UCSD-AML1 (cell line): ENCODE measurements at regions not wholly inside any gene's neighbourhood (a gene's known extent, or its start where the extent isn't known, plus 50 kb on each side); places are given as distances from the start of the nearest gene placed in this dataset.
"Not testable (repeated sequence)": the region's sequence is repeated elsewhere in the genome, so short reads cannot be mapped to it uniquely, and the experiment has no call there.

Experiments
- DNase-seq: peaks from one replicate; lab custom pipeline; 2025; ENCODE audit not compliant: unreplicated experiment; lab: John Stamatoyannopoulos, UW

DNA sequence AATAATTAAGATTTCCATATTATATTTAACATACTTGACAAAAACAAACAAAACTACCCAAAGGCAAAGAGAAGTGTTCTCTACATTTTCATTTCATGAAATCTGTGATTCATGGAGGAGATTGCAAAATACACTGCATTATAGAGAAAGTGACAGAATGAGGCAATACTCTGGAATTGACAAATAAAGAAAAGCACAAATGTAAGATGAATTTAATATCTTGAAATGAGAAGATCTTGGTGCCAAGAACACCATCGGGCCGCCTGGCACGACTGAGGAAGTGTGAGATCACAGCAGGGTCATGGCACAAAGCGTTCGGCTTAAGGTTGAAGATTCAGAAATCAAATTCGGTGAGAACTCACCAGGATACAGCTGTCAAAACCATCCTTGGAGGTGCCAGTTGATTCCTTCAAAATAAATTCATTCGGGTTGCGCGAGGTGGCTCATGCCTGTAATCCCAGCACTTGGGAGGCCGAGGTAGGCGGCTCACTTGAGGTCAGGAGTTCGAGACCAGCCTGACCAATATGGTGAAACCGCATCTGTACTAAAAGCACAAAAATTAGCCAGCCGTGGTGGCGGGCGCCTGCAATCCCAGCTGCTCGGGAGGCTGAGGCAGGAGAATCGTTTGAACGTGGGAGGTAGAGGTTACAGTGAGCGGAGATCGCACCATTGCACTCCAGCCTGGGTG lies 174.0 kb upstream of the PFKP start:
- DNase-seq: no peak

DNA sequence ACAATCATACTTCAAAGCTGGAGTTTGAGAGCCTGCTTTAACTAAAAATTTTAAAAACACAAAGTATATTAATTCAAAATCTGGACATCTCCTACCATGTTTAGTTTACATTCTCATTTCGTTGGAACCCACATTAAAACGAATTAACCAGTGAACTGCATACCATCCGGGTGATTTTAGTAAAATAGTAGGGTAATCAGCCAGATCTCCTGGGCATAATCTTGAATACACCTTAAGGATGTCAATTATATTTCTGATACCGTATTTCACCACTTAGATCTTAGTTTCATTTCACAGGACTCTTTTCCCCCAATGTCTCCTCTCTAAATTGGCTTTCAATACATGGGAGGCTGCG lies 175.6 kb upstream of the PFKP start:
- no peak for DNase-seq

DNA sequence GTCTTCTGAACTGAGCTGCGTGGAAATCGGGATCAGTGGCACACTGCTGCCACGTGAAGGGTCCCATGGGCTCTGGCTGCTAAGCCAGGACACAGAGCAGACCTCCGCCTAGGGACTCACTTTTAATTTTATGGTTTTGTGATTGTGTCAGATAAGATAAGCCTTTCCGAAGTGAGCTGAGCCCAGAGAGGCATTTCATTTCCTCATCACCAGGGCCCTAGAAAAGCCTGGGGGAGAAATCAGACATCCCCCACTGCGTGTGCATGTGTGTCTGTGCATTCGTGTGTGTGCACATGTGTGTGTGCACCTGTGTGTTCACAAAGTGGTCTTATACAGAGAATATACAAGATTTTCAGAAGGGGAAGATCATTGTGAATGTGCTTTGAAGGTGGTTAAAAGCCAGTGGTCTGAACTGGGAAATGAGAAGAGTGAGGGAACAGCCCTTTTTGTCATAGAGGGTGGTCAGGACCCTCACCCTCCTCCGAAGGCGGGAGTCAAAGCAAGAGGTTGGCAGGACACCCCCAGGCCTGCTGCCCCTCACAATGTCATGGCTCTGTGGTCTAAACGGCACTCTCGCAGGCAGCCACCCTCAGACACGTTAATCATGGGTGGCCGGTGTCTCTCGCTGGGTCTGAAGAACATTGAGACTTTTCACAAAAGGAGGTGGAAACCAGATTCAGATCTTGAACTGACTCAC lies 176.1 kb upstream of the PFKP start:
- no peak for DNase-seq

DNA sequence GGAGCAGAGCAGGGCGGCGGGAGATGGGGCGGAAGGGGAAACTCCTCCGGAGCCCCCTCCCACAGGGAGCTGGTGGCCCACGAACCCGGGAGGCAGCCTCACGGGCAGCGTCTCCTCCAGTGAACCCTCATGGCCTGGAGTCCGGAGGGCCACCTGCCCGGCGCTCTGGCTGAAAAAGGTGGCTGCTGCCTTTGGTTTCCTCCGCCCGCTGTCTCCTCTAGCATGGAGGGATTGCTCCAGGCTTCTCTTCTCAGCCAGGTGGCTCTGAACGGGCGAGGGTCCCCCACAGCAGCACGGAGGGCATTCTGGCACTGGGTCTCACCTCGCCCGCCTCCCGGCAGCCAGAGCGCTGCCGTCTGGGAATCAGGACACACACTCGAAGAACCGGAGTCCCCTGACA lies 177.3 kb upstream of the PFKP start:
- DNase-seq: no peak

DNA sequence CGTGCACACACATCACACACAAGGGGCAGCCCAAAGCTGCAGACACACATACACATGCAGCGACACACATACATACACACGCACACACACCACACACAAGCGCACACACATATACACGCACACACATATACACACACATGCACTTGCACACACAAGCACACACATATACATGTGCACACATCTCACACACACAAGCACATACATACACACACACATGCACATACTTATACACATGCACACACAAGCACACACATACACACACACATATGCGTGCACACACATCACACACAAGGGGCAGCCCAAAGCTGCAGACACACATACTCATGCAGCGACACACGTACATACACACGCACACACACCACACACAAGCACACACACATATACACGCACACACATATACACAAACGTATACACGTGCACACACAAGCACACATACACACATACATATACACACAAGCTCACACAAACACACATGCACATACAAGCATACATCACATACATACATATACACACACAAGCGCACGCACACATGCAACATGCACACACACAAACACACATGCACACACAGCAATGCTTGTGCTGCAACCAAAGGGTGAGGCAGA lies 178.8 kb upstream of the PFKP start:
- no peak for DNase-seq

DNA sequence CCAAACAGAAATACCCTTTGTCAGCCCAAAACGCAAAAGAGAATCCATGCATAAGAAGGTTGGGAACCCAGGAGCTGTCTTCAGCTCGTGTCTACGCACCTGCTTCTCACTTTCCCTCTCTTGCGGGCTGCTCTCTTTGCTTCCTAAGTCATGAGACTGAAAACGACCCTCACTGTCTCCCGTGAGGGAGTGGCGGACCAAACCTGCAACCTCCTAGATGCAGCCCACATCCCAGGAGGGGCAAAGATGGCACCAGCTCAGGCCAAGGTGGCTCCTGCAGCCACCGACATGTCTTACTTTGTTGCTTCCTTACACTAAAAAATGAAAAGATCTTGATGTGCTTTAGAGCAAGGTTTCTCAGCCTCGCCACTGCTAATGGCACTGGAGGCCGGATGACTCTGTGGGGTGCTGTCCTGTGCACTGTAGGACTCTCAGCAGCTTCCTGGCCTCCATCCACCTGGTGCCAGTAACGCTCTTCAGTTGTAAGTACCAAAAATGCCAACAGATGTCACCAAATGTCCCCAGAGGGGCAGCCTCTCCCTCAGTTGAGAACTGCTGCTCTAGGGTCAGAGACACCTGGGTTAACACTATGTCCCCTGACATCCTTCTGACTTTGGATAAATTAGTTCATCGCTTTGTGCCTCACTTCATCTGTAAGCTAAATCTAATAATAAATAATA lies 179.8 kb upstream of the PFKP start:
- no peak for DNase-seq

DNA sequence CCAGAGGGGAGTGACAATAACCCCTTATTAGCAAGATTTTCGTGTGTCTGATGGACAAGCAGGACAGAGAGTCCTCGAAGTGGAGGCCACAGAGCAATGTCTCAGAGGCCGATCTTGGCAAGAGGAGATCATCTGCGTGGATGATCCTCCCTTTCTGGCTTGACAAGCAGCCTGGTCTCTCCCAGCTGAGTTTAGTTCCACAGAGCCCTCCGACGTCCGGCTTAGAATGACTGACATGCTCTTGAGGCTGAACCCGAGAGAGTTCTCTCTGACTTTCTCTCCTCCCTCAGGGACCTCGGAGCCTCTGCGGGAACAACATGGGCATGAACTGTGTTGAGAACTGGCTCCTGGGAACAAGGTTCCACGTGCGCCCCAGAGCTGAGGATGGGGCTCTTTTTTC lies 180.7 kb upstream of the PFKP start:
- DNase-seq: no peak

DNA sequence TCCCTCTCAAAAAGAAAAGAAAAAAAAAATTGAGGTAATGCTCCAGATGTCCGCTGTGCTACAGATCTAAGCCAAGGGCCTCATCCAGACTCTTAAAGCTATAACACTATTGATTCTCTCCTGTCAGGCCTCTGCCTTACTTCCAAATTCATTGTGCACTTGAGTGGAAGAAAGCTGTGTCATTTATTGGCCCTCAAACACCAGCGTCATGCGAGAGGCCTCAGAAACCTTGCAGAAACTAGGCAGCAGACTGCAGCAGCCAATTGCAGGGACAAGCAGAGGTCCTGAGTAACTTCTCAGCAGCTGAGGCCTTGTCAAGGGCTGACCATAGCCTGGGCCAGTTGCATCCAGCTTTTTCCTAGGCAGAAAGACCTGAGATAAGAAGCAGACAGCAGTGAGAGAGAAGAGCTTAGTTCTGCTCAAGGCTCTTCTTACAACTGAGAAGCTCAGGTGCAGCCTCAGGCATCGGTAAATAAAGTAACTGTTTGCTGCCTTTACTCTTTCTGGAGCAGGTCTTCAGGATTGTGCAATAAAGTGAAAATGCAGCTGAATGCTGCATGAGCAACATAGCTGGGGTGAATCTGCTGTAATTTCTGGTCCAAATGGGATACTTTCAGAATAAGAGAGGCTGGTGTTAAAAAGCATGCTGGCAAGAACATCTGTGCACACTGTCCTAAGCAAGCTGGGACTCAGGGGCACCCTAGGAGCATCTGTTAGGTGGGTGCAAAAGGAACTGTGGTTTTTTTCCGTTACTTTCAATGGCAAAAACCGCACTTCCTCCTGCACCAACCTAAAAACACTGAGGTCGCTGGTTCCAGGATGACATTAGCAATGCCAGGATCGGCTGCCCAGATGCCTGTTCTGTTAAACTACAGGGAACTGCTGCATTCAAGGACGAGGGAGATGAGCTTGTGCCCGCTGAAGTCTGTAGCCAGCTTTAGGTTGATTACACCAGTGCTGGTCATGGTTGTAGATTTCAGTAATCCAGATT lies 181.8 kb upstream of the PFKP start:
- peak; percentile 61 for DNase-seq

DNA sequence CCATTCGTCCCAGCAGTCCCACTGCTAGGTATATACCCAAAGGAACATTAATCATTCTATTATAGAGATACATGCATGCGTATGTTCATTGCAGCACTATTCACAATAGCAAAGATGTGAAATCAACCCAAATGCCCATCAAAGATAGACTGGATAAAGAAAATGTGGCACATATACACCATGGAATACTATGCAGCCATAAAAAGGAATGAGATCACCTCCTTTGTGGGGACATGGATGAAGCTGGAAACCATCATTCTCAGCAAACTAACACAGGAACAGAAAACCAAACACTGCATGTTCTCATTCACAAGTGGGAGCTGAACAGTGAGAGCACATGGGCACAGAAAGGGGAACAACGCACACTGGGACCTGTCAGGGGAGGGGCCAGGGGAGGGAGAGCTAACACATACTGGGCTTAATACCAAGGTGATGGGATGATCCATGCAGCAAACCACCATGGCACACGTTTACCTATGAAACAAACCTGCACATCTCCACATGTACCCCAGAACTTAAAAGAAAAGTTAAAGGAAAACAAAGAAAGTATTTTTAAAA lies 183.3 kb upstream of the PFKP start:
- DNase-seq: not testable (repeated sequence)

DNA sequence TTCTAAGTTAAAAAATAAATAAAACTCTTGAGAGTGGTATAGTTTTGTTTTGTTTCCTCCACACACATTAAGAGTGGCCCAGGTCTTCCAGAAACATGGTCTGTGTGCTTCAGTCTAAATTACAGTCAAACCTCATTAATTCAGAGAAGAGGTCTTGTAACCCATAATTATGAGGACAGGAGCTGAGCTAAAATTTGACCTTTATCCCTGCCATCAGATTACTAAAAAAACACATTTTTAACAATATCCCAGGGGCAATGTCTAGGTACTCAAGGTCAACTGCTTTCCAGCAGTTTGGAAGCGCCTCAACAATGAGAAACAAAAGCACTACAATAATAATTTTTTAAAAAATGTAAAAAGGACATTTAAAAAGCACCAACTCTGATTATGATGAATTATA lies 184.1 kb upstream of the PFKP start:
- DNase-seq: no peak

DNA sequence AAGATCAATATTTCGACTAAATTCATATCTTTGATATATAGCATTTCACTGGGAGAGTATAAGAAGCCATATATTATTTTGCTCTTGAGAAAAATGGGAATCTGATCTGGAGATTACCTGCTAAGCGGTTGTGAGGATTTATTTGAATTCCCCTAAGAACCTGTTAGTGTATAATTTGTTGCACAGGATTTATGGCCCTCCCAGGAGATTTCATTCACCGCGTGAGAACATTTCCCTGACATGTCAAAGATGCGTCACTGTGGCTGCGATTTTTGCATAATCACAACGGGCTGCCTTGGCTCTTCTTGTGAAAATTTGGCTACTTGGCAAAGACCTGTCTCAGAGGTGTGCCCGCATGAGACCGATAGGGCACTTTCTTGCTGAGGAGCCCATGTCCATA lies 184.7 kb upstream of the PFKP start:
- no peak for DNase-seq

DNA sequence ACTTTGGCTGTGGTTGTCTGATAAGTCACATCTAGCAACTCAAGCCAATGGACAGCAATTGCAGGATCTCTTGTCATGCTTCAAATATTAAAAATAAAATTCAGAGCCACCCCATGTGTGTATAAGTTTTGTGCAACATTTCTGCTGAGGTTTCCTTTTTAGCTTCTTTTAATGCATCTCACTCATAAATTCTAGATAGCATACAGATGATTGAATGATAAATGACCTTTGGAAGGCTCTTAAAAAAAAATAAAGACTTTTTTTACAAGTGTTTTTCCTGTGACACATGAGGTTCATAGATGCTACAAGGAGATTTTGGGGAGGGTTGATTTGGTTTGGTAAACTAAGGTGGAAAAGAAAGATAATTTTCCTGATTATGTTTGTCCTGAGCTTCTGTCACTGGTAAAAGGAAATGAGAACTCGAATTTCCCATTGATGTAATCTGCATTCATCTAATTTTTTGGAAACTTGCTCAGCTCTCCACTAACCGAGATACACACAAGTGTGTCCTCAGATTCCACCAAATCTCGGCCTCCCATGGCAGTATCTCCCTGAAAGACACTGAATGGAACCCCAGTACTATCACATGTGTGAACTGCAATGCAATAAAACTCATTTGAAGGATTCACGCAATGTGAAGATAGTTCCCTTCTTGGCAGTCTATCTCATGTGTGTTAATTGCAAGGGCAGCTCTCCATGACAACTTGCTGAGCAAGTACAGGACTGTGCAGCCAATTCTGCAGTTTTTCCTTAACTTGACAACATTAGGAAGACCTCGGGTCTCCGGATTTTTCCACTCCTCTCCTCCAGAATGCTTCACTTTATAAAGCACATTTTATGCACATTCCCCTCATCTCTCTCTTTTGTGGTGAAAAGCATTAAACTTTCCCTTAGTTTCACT lies 185.4 kb upstream of the PFKP start:
- no peak for DNase-seq

DNA sequence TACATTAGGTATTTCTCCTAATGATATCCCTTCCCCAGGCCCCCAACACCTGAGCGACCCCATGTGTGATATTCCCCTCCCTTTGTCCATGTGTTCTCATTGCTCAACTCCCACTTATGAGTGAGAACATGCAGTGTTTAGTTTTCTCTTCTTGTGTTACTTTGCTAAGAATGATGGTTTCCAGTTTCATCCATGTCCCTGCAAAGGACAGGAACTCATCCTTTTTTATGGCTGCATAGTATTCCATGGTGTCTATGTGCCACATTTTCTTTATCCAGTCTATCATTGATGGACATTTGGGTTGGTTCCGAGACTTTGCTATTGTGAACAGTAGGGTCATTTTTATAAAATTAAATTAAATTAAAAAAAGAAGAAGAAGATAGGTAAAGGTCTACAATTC lies 187.3 kb upstream of the PFKP start:
- not testable (repeated sequence) for DNase-seq

DNA sequence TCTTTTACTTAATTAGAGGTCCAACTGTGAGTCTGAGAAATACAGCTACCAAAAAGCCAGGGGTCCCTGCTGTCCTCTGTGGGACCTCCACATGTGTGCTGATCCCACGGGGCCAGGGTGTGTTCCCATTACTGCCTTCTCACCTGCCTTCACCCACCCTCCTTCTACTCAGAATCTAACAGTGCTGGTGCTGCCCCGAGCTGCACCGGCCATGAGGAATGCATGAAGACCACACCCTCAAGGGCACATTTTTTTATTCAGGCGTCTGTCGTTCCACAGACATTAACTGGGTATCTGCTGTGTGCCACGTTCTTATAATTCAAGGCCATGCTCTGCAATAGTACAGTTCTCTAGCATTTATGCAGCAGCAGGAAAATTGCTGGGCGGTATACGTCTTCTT lies 188.5 kb upstream of the PFKP start:
- DNase-seq: no peak

DNA sequence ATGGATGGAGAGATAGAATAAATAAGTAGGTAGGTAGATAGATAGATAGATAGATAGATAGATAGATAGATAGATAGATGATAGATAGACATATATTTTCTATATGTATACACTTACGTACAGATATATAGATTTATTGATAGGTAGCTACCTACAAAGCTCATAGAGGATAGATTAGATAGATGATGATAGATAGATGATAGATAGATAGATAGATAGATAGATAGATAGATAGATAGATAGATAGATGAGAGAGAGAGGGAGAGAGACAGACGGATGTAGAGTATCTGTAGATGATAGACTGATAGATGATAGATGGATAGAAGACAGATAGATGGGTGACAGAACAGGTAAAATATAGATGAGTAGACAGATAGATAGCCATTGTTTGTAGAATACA lies 191.3 kb upstream of the PFKP start:
- no peak for DNase-seq

DNA sequence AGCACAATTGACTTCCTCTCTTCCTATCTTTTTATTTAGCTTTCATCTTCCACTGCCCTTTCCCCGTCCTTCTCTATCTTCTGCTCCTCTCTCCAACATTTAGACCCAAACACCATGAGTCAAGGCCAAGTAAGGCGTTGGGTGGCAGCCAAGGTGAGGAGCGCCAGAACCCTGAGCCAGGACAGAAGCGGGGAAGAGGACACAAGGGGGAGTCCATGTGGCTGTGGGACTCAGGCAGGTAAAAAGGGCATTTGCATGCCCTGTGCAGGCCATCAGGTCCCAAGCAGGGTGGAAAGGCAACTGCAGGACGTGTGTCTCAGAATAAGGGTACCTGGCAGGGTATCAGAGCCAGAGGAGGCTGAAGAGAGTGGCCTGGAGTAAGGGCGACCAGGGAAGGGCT lies 192.4 kb upstream of the PFKP start:
- DNase-seq: no peak

DNA sequence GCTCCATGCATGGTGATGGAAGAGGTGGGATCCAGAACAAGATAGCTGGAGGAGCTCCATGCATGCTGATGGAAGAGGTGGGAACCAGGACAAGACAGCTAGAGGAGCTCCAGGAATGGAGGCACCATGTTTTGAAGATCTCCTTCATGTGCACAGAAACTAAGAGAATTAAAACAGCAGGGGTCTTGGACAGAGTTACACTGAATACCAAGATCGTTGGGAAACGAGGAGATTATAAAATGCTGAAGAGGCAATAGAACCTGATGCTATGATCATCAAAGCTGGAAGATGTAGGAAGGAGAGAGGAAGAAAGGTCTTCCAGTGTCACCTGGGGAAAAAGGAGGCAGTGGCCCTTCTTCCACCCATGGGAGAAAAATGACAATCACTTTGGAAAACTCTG lies 193.6 kb upstream of the PFKP start:
- no peak for DNase-seq

DNA sequence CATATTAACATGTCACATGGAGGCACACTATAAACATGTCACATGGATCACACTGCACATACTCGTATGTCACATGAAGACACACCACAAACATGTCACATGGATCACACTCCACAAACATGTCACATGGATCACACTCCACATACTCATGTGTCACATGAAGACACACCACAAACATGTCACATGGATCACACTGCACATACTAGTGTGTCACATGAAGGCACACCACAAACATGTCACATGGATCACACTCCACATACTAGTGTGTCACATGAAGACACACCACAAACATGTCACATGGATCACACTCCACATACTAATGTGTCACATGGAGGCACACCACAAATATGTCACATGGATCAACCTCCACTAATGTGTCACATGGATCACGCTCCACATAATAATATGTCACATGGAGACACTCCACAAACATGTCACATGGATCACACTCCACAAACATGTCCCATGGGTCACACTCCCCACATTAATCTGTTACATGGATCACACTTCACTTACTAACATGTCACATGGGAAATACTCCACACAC lies 195.6 kb upstream of the PFKP start:
- no peak for DNase-seq

DNA sequence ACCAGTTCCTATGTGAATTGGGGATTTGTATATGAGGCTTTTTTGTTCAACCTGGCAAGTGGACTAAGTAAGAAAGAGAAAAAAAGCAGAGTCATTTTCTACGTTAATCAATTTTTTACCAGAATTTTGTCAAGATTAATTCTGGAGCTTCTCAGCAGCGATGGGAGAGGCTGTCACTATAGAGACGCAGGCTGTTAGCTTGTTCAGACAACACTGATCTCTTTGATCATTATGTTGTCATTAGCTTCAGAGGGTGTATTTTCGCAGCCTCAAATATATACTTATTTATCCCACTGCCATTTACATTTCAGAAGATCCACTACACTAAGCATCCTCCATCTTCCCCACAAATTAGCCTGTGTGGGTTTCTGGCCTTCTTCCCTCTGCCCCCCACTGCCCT lies 196.7 kb upstream of the PFKP start:
- no peak for DNase-seq
